ENCODE measurements at regions not wholly inside any gene's neighbourhood (a gene's known extent, or its start where the extent isn't known, plus 50 kb on each side); places are given as distances from the start of the nearest gene placed in this dataset.

DNA sequence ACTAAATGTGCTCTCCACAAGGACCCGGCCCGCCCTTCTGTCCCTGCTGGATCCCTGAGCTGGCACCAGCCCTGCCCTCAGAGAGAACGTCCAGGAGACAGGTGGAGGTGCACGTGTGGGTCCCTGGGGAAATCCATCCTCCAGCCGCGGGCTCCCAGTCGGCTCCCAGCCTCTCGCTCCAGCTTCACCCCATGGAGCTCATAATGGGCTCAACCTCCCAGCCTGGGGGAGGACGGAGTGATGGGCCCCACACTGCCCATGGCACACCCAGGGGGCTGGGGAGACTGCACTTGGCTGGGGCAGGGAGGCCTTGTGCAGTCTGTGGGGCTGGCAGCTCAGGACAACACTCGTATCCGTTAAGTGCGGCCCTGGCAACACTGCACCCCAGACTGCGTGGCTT lies 250.5 kb downstream of the TMEM121 start:
- DNase-seq (ENCODE audit: low spot score) = no peak

DNA sequence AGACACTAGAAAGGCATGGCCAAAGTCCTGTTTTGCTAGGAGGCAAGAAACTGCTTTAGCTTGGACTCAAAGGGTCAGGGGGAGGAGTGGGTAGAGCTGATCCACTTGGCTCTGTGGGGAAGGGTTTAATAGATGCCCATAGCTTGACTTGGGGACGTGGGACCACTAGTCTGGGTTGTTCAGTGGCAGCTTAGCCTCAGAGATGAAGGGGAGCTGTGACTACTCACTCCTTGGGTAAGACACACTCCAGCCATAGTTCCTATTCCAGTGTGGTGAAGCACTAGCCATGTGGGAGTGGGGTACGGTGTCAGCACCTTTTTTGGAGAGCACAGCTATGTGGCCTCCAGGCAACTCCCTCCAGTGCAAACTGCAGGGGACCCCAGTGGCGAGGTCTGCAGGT lies 257.3 kb downstream of the TMEM121 start:
- DNase-seq (ENCODE audit: low spot score) = no peak

DNA sequence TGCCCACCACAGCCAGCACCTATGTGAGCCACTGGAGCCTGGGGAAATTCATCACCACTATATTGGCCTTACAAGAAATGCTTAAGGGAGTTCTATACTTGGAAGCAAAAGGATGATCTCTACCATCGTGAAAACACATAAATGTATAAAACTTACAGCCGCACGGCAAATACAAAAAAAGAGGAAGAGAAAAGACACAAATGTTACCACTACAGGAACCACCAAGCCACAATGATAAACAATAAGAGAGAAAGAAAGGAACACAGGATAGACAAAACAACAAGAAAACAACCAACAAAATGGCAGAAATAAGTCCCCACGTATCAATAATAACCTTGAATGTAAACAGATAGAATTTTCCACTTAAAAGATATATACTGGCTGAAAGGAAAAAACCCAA lies 267.5 kb downstream of the TMEM121 start:
- DNase-seq (ENCODE audit: low spot score) = no peak

DNA sequence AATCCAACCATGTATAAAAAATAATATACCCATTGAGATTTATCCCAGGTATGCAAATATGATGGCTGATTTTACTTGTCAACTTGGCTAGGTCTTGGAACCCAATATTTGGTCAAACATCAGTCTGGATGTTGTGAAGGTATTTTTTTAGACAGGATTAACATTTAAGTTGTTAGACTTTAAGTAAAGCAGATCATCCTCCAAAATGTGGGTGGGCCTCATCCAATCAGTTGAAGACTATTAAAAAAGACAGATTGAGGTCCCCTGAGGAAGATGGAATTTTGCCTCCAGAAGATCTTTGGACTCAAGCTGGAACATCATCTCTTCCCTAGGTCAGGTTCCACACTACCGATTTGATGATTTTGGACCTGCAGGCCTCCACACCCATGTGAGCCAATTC lies 271.2 kb downstream of the TMEM121 start:
- DNase-seq (ENCODE audit: low spot score) = no peak

DNA sequence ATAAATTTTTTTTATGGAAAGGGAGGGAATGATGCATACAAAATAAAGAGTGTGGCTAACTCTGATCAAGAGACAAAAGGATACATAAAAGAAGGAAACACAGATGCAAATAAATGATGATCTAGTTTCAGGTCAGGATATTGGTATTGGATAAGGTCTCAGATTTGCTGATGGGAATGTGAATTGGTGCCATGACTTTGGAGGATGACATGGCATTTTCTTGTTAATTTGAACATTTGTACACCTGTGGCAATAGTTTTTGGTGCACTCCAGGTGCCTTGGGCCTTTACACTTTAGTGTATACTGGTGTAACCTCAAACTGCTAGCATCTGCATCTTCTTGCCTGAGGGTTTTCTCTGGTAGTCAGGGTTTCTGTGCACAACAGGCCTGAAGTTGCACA lies 279.3 kb downstream of the TMEM121 start:
- no peak for DNase-seq (ENCODE audit: low spot score)

DNA sequence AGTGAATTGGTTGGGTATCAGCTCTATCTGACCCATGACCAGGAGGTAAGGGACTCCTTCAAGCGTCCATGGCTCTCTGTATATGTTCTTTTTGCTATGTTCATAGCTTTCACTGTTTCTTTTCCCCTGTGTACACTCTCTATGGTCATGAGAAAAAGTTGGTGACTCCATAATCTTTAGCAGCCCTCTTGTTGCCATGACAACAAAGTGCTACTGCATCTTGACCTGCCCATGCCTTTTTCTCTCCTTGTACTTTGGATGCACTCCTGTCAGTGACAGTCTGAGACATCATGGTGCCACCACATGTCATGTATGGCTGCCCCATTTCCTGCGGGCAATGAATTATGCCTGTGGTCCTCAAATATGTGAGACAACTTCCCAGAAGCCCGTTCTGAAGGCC lies 280.2 kb downstream of the TMEM121 start:
- DNase-seq (ENCODE audit: low spot score) = no peak

DNA sequence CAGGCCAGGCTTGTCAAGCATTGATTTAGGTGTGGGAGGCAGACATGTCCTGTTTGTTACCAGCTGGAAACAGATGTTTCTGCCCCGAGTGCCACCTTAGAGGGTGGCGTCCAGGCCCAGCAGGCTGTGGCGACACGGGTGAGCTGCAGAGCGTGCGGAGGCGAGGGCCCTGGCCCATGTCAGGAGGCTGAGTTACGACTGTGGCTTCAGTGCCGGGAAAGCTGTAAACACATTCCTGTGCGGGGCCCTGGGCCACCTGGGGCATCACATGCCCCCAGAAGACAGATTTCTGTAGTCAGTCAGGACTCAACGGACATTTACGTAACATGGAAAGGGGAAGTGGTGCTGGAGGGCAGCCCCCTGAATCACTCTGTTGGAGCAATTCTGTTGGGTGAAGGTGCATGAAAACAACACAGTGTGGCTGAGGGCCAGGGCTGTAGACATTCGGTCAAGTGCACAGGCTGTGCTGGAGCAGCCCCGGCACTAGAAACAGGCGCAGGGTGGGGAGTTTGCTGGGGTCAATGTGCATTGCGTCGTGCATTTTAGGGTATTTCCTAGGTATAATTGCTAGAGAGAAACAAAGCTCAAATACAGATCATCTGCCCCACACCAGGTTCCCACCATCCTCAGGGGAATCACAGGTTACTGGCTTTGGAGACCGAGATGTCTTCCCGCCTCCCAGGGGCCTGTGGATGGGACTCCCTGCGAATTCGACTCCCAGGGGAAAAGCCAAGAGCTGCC lies 291.8 kb downstream of the TMEM121 start:
- no peak for DNase-seq (ENCODE audit: low spot score)

DNA sequence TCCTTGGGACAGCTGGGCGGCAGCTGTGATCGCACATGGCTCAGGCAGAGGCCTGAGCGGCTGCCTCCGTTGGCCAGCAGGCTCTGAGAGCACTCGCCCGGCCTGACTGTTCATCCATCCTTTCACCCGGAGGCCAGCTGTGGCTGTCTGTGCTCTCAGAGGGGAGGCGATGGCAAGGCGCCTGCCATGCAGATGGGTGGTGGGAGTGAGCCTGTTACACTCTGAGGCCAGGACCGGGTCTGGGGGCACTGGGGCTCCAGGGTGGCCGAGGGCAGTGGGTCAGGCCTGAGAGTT lies 292.3 kb downstream of the TMEM121 start:
- DNase-seq (ENCODE audit: low spot score) = no peak

DNA sequence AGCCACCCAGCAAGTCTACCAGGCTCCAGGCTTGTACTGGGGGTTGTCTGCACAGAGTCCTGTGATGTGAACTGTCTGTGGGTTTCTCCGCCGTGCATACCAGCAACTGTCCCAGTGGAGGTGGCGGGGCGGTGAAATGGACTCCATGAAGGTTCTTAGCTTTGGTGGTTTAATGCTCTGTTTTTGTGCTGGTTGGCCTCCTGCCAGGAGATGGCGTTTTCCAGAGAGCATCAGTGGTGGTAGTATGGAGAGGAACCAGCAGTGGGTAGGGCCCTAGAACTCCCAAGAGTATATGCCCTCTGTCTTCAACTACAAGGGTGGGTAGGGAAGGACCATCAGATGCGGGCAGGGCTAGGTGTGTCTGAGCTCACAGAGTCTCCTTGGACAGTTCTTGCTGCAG lies 303.8 kb downstream of the TMEM121 start:
- no peak for DNase-seq (ENCODE audit: low spot score)

DNA sequence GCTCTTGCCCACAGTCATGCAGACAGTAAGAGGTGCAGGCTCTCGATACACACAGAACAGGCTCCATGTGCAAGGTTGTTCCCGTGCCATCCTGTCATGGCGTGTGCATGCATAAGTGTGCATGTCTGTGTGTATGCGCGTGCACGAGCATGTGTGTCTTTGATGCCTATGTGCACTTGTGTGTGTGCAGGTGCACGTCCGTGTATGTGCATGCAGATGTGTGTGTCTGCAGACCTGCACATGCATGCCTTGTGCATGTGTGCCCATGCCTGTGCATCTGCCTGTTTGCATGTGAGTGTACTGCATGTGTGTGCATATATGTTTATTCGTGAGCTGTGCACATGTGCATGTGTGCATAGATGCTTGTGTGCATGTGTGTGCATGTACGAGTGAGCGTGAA lies 309.8 kb downstream of the TMEM121 start:
- no peak for DNase-seq (ENCODE audit: low spot score)

DNA sequence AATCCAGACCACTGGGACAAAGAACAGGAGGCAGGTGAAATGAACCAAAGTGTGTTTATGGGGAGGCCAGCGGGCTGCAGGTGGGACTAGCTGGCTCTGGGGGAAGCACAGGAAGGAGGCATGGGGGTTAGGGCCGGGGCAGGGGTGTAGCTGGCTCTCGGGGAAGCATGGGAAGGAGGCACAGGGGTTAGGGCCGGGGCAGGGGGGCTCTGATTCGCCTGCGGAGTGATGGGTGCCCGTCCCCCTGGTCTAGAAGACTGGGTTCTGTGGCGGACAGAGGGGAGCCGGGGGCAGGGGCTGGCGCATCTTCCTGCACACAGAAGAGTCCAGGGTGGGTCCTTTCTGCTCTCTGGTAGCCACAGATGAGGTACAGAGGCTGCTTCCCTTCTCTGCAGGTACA lies 310.3 kb downstream of the TMEM121 start:
- DNase-seq (ENCODE audit: low spot score) = no peak

DNA sequence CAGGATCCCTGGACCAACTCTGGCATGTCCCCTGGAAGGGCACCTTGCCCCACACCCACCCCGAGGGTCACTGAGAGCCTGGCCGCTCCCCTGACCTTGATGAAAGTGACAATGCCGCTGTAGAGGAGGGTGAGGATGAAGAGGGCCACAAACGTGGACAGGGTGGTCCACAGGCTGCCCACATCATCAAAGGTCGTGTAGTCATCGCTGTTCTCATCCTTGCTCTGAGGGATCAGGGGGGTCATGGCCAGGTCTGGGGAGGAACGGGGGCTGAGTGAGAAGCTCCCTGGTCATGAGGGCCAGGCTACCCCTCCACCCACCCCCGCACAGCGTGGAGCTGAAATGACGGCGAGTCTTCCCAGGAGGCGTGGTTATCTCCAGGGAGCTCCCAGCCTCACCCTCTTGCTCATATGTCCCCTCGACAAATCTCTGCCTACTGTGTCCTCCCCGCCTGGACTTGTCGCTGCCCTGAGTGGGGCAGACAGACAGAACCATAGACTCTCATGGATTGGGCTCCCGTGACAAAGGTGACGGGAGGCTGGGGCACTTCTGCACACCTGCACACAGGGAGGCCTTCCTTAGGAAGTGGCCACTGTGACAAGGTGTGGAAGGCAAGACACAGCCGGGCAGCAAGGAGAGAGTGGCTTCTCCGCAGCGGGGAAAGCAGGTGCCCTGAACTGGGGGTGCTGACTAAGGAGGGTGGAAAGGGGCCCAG lies 311.1 kb downstream of the TMEM121 start:
- no peak for DNase-seq (ENCODE audit: low spot score)

DNA sequence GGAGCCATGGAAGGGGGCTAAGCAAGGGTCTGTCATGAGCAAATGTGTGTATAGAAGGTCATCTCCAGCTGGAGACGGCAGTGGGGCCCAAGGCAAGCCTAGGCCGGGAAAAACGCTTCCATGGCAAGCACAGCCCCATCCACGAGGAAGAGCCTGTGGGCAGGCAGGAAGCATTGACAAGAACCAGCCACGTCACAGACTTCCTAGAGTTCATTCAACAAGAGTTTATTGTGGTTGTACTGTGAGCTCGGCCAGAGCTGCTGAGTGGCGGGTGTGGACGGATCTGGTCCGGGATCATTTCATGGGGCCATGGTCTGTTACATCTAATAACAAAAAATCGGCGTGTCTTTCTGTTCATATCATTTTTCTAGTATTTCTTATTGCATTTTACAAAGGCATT lies 311.7 kb downstream of the TMEM121 start:
- no peak for DNase-seq (ENCODE audit: low spot score)

DNA sequence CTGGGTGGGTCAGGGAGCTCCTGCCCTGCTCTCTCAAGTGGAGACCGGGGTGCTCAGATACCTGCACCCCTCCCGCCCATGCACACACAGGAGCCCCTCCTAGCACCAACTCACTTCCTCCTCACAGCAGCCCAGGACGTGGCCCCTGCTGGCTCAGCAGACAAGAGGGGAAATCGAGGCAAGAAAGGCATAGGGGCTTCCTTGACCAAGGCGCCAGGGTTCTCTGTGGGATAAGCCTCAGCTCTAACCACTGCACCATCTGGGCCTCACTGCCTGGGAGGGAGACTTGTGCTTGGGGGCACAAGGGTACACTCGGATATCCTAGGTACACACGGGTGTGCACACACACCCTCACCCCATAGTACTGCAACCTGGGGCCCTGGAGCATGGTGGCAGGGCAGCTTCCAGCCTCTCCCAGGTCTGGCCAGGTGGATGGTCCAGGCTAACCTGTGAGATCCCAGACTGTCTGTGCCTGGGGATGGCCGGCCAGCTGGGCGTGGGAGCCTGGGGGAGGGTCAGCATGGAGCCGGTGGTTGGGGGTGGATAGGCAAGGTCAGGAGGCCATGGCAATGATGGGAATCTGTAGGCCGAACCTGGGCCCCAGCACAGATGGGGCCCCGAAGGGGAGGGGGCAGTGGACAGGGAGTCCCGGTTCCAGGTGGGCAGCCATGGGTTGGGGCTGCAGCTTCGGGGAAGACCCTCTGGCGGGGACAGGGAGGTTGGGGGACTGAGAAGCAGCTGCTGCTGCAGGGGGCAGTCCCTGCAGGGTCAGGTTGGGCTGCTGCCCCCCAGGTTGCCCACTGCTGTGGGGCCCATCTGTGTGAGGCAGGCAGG lies 312.4 kb downstream of the TMEM121 start:
- DNase-seq (ENCODE audit: low spot score) = no peak

DNA sequence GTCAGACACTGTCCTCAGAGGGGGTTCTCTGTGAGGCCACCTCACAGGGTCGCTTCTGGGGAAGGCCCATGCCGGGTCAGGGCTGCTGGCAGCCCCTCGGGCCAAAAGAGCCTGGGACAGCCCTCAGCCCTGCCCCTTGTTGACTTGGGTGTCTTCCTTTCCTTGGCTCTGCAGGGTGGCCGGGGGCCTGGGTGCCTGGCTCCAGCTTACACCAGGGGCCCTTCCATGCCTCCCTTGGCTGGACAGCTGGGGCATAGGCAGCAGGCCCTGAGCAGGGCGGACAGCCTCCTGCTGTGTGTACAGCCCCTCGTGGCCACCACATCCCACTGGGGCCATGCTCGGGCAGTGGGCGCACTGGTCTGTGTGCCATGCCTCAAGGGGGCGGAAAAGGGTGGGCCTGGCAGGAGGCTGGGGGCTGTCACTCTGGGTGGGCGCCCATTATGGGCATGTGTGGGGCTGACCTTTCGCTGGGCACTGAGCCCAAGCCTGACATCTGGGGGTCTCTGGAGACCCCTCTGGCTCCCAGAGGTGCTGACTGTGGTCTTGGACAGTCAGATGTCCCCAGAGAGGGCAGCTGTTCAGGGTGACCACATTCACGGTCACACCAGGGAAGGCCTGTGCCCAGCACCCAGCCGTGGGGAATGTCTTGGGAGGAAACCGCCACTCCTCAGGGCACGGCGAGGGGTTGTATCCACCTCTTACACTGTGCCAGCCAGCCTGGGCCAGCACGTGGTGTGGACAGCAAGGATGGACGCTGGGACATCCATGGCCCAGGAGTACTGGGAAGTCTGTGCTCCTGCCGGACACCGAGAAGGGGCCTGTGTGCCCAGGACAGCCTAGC lies 313.3 kb downstream of the TMEM121 start:
- DNase-seq (ENCODE audit: low spot score) = no peak

DNA sequence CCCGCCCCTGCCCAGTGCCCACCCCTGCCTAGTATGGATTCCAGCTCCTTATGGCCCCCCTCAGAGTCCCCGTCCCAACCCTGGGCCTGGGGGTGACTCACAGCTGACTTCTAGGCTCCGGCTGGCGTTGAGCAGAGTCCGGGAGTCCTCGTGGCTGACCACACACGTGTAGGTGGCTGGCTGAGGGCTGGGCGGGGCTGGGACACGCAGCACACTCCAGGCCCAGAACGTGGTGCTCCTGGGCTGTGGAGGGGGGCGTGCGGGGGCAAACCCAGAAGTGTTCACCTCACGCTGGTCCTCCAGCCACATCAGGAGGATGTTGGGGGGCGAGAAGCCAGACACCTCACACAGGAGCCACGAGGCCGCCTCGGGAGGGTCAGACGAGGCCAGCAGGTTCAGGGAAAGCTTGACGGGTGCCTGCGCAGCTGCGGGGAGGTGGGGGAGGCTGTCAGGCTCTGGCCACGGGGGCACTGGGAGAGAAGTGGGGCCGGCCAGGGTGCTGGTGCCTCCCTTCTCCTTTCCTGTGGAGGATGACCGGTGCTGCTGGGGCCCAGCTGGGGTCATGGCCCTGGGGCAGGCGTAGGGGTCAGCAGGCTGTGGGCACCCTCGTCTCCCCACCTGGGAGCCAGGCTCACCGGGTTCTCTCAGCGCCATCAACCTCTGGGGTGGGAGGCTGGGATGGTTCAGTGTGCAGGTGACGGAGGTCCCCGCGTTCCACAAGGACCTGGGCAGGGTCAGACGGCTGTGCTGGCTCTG lies 314.1 kb downstream of the TMEM121 start:
- no peak for DNase-seq (ENCODE audit: low spot score)

DNA sequence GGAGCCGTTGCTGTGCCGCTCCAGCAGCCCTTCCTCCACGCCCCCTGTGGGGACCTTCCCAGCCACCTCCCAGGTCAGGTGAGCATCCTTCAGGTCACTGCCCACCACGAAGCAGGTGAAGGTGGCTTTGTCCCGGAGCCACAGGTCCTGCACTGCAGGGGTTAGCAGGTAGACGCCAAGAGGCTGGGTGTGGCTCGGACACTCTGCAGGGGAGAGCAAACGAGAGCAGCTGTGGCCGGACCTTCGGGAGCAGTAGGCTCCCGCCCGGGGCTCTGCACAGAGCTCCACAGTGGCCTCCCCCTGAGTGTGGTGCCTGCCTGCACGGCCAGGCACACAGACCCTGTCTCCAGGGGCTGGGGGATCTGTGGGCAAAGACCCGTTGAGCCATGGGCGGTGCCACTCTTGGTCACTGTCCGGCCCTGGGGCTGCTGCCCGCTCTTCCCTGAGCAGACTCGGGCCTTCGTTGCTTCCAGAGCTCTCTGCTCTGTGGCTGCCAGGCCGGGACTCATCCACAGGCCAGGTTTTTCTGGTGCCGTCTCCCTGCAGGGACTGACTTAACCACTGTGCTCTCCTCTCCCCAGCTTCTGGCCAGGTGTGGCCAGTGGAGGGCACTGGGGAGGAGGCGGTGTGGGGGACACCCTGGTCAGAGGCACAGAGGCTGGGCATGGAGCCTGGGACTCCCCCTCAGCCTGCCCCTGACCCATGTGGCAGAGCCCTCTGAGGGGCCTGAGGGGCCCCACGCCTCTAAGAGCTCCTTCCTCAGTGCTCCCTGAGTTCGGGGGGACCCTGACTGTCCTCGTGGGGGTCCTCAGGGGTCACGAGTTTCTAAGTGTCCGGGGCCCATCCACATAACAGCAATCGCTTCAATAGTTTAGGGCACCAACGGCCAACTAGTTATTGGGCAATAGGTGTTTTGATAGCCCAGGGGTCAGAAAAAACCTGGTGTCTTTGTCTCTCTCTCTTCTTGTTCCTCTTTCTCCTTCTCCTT lies 314.9 kb downstream of the TMEM121 start:
- DNase-seq (ENCODE audit: low spot score) = no peak

DNA sequence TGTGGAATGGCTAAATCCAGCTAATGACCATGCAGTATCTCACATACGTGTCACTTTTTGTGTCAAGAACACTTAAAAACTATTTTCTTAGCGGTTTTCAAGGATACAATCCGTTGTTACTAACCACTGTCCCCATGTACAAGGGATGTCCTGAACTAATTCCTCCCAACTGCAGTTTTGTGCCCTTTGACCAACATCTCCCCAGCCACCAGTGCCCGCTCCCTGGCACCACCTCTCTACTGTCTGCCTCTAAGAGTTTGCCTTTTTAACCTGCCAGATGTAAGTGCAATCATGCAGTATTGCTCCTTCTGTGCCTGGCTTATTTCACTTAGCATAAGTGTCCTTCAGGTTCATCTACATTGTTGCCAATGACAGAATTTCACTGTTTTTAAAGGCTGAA lies 315.7 kb downstream of the TMEM121 start:
- no peak for DNase-seq (ENCODE audit: low spot score)

DNA sequence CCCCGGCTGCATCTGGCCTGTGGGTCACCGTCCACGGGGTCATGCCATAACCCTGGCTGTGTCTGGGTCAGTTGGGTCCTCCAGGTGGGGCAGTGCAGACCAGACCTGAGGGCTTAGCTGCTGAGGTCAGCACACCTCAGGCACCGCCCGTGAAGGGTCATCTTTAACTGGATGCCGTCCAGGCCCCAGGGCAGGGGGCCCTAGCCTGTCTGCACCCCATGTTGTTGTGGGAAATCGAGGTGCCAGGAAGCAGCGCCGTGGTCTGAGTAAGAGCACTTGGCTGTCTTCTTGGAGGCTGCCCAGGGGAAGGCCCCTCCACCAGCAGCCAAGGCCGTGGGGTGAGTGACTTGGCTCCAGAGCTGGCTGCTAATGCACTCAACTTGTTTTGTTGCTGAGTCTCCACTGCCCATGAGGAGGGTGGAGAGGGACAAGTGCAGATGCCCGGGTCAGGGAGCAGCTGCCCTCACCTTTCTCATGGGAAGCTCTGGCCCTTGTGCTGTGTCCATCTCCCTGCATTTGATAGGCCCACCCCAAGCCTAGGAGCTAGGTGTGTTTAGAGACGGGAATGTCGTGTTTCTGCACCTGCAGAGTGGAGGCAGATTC lies 317.2 kb downstream of the TMEM121 start:
- no peak for DNase-seq (ENCODE audit: low spot score)

All from Ammon's horn (tissue), 1 donor.